Gastrocnemius medialis (tissue), 4 donors: ENCODE measurements at regions not wholly inside any gene's neighbourhood (a gene's known extent, or its start where the extent isn't known, plus 50 kb on each side); places are given as distances from the start of the nearest gene placed in this dataset.

Experiments used
- POLR2A ChIP-seq, 2 donors: fragments of 450-650 bp; IDR thresholded peaks; one replicate each; pipeline ENCODE4 v1.6.1; 2017; ENCODE audit warnings: antibody characterized with exemption in 2 of 2, mild to moderate bottlenecking in 2 of 2, moderate library complexity in 2 of 2
- TF ChIP-seq, protein P1 (sequence below), 5 experiments: fragments of 450-650 bp in 3 of 5; fragments of 200-600 bp in 2 of 5; sonication (generic) in 2 of 5; IDR thresholded peaks in 4 of 5; conservative IDR thresholded peaks in 1 of 5; 1 replicate in 4 of 5; 2 replicates in 1 of 5; pipeline ENCODE4 v1.5.1; 2016 to 2019; ENCODE audit warnings: antibody characterized with exemption in 5 of 5, mild to moderate bottlenecking in 3 of 5, moderate library complexity in 3 of 5

DNA sequence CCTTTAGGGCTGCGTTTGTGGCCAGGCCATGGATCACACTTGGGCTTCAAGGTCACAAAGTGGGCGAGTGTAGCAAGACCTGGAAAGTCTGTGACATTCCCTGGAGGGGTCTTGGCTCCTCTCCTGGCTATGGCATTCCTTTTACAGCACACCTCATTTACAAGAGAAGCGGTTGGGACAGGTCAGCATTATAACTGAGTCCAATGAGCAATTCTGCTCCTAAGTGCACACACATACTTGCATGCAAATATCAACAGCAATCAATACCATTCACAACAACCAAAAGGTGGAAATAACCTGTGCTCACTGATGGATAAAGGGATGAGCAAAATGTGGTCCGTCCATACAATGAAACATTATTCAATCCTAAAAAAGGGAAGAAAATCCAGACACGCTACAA lies 298.2 kb downstream of the CTTN start:
- TF ChIP-seq, protein P1, sequence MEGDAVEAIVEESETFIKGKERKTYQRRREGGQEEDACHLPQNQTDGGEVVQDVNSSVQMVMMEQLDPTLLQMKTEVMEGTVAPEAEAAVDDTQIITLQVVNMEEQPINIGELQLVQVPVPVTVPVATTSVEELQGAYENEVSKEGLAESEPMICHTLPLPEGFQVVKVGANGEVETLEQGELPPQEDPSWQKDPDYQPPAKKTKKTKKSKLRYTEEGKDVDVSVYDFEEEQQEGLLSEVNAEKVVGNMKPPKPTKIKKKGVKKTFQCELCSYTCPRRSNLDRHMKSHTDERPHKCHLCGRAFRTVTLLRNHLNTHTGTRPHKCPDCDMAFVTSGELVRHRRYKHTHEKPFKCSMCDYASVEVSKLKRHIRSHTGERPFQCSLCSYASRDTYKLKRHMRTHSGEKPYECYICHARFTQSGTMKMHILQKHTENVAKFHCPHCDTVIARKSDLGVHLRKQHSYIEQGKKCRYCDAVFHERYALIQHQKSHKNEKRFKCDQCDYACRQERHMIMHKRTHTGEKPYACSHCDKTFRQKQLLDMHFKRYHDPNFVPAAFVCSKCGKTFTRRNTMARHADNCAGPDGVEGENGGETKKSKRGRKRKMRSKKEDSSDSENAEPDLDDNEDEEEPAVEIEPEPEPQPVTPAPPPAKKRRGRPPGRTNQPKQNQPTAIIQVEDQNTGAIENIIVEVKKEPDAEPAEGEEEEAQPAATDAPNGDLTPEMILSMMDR (IDR thresholded peaks at IDR 0.05 in 4 of 5, conservative IDR thresholded peaks at IDR 0.05 in 1 of 5), result no peak
- TF ChIP-seq POLR2A (IDR thresholded peaks at IDR 0.05), result no peak
